ENCODE measurements at regions not wholly inside any gene's neighbourhood (a gene's known extent, or its start where the extent isn't known, plus 50 kb on each side); places are given as distances from the start of the nearest gene placed in this dataset.

- H3K4me3 ChIP-seq: no peak overlapping the region
- H3K27ac ChIP-seq: no peak overlapping the region
- no peak for DNase-seq (ENCODE audit: low spot score)
- TF ChIP-seq, protein P1, sequence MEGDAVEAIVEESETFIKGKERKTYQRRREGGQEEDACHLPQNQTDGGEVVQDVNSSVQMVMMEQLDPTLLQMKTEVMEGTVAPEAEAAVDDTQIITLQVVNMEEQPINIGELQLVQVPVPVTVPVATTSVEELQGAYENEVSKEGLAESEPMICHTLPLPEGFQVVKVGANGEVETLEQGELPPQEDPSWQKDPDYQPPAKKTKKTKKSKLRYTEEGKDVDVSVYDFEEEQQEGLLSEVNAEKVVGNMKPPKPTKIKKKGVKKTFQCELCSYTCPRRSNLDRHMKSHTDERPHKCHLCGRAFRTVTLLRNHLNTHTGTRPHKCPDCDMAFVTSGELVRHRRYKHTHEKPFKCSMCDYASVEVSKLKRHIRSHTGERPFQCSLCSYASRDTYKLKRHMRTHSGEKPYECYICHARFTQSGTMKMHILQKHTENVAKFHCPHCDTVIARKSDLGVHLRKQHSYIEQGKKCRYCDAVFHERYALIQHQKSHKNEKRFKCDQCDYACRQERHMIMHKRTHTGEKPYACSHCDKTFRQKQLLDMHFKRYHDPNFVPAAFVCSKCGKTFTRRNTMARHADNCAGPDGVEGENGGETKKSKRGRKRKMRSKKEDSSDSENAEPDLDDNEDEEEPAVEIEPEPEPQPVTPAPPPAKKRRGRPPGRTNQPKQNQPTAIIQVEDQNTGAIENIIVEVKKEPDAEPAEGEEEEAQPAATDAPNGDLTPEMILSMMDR (IDR thresholded peaks at IDR 0.05): no peak
These were observed 172.9 kb upstream of the AVPR1A start for GRCh38 chr12:63323942-63324341.

DNA sequence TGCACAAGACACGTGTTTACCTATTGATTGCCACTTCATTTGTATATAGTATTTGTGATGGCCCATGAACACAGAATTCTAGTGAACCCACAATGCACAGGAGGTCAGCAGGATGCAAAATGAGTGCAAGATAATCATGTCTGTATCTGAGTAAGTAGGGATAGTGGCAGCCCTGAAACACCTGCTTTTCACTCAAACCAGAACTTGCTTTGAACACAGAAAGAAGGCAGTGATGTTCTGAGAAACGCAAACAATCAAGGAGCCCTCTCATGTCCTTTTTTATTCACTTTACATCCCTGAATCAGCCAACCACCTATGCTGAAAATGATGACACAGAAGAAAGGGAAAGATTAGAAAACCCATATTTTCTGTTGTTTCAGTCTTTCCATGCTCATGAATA is 170.4 kb upstream of the AVPR1A start:
- Histone ChIP-seq H3K27ac (no peak overlapping the region), H3K4me3 (no peak overlapping the region)
- TF ChIP-seq, protein P1 (IDR thresholded peaks at IDR 0.05): no peak
- no peak for DNase-seq (ENCODE audit: low spot score)

DNA sequence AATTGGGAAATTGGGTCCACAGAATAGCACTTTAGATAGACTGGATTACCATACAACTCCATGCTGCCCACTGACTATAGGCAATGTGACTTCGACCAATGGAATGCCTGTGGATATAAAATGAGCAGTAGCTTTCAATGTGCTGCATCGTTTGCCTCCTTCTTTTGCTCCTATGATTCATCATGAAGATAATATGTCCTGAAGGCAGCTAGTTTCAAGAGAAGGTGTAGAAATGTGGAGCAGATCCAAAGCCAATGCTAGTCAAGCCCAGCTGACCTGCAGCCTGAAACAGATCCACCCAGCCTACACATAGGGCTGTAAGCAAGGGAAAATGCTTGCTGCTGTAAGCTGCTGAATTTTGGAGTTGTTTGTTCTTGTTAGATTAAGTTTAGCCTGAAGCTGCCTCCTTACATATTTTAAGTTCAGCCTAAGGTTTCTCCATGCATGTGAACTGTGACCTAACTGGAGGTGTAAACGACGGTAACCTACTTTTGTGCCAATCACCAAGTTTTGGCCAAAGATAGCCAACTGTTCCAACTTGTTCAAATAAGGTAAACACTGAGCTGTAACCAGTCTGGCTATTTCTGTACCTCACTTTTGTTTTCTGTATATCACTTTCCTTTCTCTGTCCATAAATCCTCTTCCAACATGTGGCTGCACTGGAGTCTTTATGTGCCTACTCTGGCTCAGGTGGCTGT is 169.1 kb upstream of the AVPR1A start:
- Histone ChIP-seq H3K4me3 (no peak overlapping the region), H3K27ac (no peak overlapping the region)
- no peak for DNase-seq (ENCODE audit: low spot score)
- TF ChIP-seq, protein P1 (IDR thresholded peaks at IDR 0.05): no peak

DNA sequence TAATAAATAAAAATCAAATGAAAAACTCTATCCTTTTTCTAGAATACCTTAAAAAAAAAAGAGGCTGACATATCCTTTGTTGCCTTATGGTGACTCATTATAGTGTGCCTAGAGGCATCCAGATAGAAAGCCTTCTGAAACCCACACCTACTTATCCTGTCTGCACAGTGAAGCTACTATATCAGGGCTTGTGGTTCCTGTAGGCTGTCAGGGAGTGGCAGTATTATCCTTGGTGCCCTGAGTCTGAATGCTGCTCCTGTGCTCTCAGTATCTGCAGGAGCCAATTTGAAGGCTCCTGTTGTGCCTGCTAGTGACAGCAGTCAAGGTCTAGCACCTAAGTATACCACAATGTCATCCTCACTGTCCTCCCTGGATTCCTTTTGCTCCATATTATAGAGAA is 168.4 kb upstream of the AVPR1A start:
- no peak overlapping the region for H3K4me3 ChIP-seq
- no peak for DNase-seq (ENCODE audit: low spot score)
- no peak overlapping the region for H3K27ac ChIP-seq
- TF ChIP-seq, protein P1 (IDR thresholded peaks at IDR 0.05): no peak

DNA sequence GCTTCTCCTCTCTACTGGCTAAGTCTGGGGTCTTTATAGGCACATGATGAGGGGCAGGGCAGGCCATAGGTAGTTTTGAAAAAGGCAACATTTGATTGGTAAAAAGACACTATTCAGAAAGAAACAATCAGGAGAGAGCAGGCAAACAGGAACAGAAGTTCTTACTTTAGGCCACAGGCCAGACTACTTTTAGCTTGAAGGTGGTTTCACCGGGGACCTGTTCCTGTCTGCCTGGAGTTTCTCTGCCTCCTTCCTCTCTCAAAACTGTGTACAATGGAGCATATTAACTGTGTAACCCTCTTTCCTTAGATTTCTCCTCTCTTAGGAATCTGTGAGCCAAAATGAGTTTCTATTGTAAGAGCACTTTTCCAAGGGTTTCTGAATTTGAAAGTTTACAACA is 167.9 kb upstream of the AVPR1A start:
- Histone ChIP-seq H3K4me3 (no peak overlapping the region), H3K27ac (no peak overlapping the region)
- no peak for DNase-seq (ENCODE audit: low spot score)
- TF ChIP-seq, protein P1 (IDR thresholded peaks at IDR 0.05): no peak

GRCh38 chr12:63318313-63318712 is 167.3 kb upstream of the AVPR1A start:
- no peak overlapping the region for H3K4me3 ChIP-seq
- TF ChIP-seq, protein P1 (IDR thresholded peaks at IDR 0.05): no peak
- no peak for DNase-seq (ENCODE audit: low spot score)
- H3K27ac ChIP-seq: peak overlapping the region in 1 of 2 donors; percentile 2

DNA sequence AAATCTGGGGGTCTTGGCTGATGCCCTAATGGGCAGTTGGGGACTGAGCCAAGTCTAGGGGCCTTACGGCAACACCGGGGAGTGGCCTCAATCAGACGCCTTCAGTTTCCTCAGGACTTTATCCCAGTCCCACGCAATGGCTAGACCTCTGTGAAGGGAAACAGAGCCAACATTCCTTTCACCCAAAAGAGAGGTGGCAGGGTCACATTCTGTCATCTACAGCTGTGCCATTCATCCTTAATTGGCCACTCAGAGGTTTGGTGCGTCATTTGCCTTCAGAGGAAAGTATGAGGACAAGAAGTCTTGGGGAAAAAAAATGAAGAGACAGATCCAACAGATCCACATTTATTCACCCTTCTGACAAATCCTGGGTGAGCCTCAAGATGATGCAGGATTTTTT is 166.9 kb upstream of the AVPR1A start:
- TF ChIP-seq, protein P1 (IDR thresholded peaks at IDR 0.05): no peak
- no peak overlapping the region for H3K4me3 ChIP-seq
- no peak for DNase-seq (ENCODE audit: low spot score)
- no peak overlapping the region for H3K27ac ChIP-seq
